ENCODE measurements at regions not wholly inside any gene's neighbourhood (a gene's known extent, or its start where the extent isn't known, plus 50 kb on each side); places are given as distances from the start of the nearest gene placed in this dataset.

DNA sequence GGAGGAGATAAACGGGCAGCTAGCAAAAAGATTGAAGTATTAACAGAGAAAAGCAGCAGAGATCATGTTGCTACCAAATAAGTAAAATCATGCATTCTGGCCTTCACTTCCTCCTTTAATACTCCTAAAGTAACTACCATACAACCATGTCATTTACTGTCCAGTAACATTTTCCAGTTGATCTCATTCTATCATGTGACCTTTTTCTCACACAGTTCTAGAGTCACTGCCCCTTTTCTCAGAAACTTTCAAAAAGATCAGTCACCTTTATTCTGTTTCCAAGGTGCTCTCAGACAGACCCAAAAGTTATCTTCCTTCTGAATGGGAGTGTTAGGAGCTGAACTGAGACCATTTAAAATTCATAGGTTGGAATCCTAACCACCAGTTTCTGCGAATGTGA, 984.4 kb downstream of the FAM181B start:
- no peak for DNase-seq
- Histone ChIP-seq H3K79me1 (ENCODE audit: insufficient read depth, low read depth, low read length, poor library complexity, severe bottlenecking) (no peaks in the 10 kb centered on the region), H3K4me1 (ENCODE audit: insufficient read depth, low read length) (no peaks in the 10 kb centered on the region), H3K23ac (ENCODE audit: insufficient read length, low read depth, low read length) (no peak overlapping the region), H2BK20ac (ENCODE audit: low read depth, low read length, poor library complexity, severe bottlenecking) (no peak overlapping the region), H3K4me2 (ENCODE audit: insufficient read depth, insufficient read length, low read length) (no peak overlapping the region), H2AK5ac (ENCODE audit: insufficient read length, low read length) (no peak overlapping the region), H3K14ac (ENCODE audit: insufficient read depth, low read length) (no peak overlapping the region), H2BK12ac (ENCODE audit: insufficient read length, low read depth, low read length) (no peak overlapping the region), H2BK15ac (ENCODE audit: low read depth, low read length) (no peak overlapping the region), H4K91ac (ENCODE audit: insufficient read length, low read depth, low read length) (no peak overlapping the region), H3K23me2 (ENCODE audit: insufficient read length, low read depth, low read length, poor library complexity, severe bottlenecking) (no peaks in the 10 kb centered on the region), H4K20me1 (ENCODE audit: control insufficient read depth, insufficient read depth, insufficient read length) (no peaks in the 10 kb centered on the region), H2BK5ac (ENCODE audit: insufficient read length, low read length) (no peak overlapping the region), H3K9ac (ENCODE audit: extremely low read depth, insufficient read length, low read length) (no peak overlapping the region), H3K27ac (ENCODE audit: insufficient read length, low read depth, low read length) (no peak overlapping the region), H3K9me3 (ENCODE audit: control insufficient read depth, low read depth, low read length) (no peaks in the 10 kb centered on the region), H3K4ac (ENCODE audit: low read depth, low read length) (no peak overlapping the region), H4K5ac (ENCODE audit: insufficient read length, low read depth, low read length) (no peak overlapping the region), H3T11ph (ENCODE audit: low read length) (no peak overlapping the region), H2BK120ac (ENCODE audit: low read depth, low read length, poor library complexity, severe bottlenecking) (no peak overlapping the region), H3K56ac (ENCODE audit: insufficient read length, low read depth, low read length) (no peak overlapping the region), H4K8ac (replicated peaks; ENCODE audit: insufficient read length, low read depth, low read length) (no peak overlapping the region), H3K79me2 (ENCODE audit: insufficient read depth, low read length) (no peaks in the 10 kb centered on the region), H2AFZ (ENCODE audit: low read length) (no peak overlapping the region), H3K27me3 (ENCODE audit: insufficient read depth, low read length) (no peaks in the 10 kb centered on the region), H3K18ac (ENCODE audit: insufficient read length, low read depth, low read length) (no peak overlapping the region)
- Mint-ChIP-seq H3K4me3 (no peak overlapping the region), H3K27me3 (ENCODE audit: low read depth) (no peaks in the 10 kb centered on the region), H3K36me3 (ENCODE audit: insufficient read depth in 1 of 3, low read depth in 3 of 3) (no peaks in the 10 kb centered on the region), H3K4me1 (no peaks in the 10 kb centered on the region), H3K27ac (no peak overlapping the region), H3K9me3 (no peaks in the 10 kb centered on the region; a peak in 1 of 5 replicates)
- no CpG with 5 or more reads among the region's 2 CpGs for WGBS (ENCODE audit: extremely low coverage, insufficient read length, low lambda C conversion rate)
- TF ChIP-seq CTCF (conservative IDR thresholded peaks at IDR 0.05), result no peak

All from H9 (cell line).